Cardiac muscle cell (in vitro differentiated cells and primary cell): ENCODE measurements at regions not wholly inside any gene's neighbourhood (a gene's known extent, or its start where the extent isn't known, plus 50 kb on each side); places are given as distances from the start of the nearest gene placed in this dataset.

Experiments
- DNase-seq, 2 donors: peaks; one replicate each; pipeline versions ENCODE4 v3.0.0 to v3.0.0-alpha.2; 2010 to 2017; ENCODE audit warnings: low read depth in 1 of 2, low spot score in 1 of 2
- H3K27ac ChIP-seq: fragments of 200-600 bp; sonication (generic); 2 replicates; pipeline ENCODE4 v1.5.1; 2016
- H3K27me3 ChIP-seq: fragments of 200-600 bp; sonication (generic); 2 replicates; pipeline ENCODE4 v1.6.0; 2016; ENCODE audit warnings: control low read depth
- H3K36me3 ChIP-seq: fragments of 200-600 bp; sonication (generic); 2 replicates; pipeline ENCODE4 v1.5.1; 2016; ENCODE audit warnings: control low read depth
- H3K4me1 ChIP-seq: fragments of 200-600 bp; sonication (generic); 2 replicates; pipeline ENCODE4 v1.8.1; 2017; ENCODE audit warnings: low read depth, mild to moderate bottlenecking, mixed run types
- H3K4me3 ChIP-seq: fragments of 200-600 bp; sonication (generic); 2 replicates; pipeline ENCODE4 v1.5.1; 2016; ENCODE audit warnings: mild to moderate bottlenecking
- H3K9me3 ChIP-seq: fragments of 200-600 bp; sonication (generic); 2 replicates; pipeline ENCODE4 v1.5.1; 2017; ENCODE audit warnings: low read depth, mild to moderate bottlenecking, control low read depth
- CTCF ChIP-seq: IDR thresholded peaks from 2 replicates; pipeline ENCODE4 v1.5.1; 2012; ENCODE audit warnings: low read depth, mild to moderate bottlenecking, low read length

GRCh38 chr14:45486599-45486998 lies 233.6 kb upstream of the MIS18BP1 start:
- no peaks in the 10 kb centered on the region for H3K9me3 ChIP-seq

GRCh38 chr14:45467023-45467422 lies 214.0 kb upstream of the MIS18BP1 start:
- no peak overlapping the region for H3K4me3 ChIP-seq
- no peak overlapping the region for H3K27ac ChIP-seq
- H3K4me1 ChIP-seq = peaks cover 10% of the 10 kb centered on the region
- TF ChIP-seq CTCF = no peak
- DNase-seq = no peak
- H3K9me3 ChIP-seq = no peaks in the 10 kb centered on the region
- no peaks in the 10 kb centered on the region for H3K36me3 ChIP-seq
- no peaks in the 10 kb centered on the region for H3K27me3 ChIP-seq

More at GRCh38 chr14:45486599-45486998, 233.6 kb upstream of the MIS18BP1 start:
- Histone ChIP-seq H3K36me3 (no peaks in the 10 kb centered on the region), H3K4me3 (no peak overlapping the region), H3K4me1 (no peaks in the 10 kb centered on the region), H3K27me3 (no peaks in the 10 kb centered on the region), H3K27ac (no peak overlapping the region)
- no peak for DNase-seq
- TF ChIP-seq CTCF = no peak

GRCh38 chr14:45434221-45434620 lies 181.2 kb upstream of the MIS18BP1 start:
- Histone ChIP-seq H3K36me3 (no peaks in the 10 kb centered on the region), H3K4me1 (no peaks in the 10 kb centered on the region), H3K4me3 (no peak overlapping the region), H3K9me3 (no peaks in the 10 kb centered on the region), H3K27ac (no peak overlapping the region), H3K27me3 (no peaks in the 10 kb centered on the region)
- TF ChIP-seq CTCF = no peak
- DNase-seq = no peak

- peak; percentile 55 for TF ChIP-seq CTCF
- Histone ChIP-seq H3K27ac (no peak overlapping the region), H3K36me3 (no peaks in the 10 kb centered on the region), H3K4me1 (no peaks in the 10 kb centered on the region), H3K4me3 (no peak overlapping the region), H3K9me3 (no peaks in the 10 kb centered on the region), H3K27me3 (no peaks in the 10 kb centered on the region)
- DNase-seq = peak; percentile 47 to 67
Measured at GRCh38 chr14:45426685-45427282, 173.8 kb upstream of the MIS18BP1 start.

GRCh38 chr14:45406942-45407341 lies 153.9 kb upstream of the MIS18BP1 start:
- no peaks in the 10 kb centered on the region for H3K4me1 ChIP-seq
- no peak overlapping the region for H3K27ac ChIP-seq
- no peak for DNase-seq
- no peaks in the 10 kb centered on the region for H3K36me3 ChIP-seq
- no peak for TF ChIP-seq CTCF
- no peaks in the 10 kb centered on the region for H3K27me3 ChIP-seq
- no peak overlapping the region for H3K4me3 ChIP-seq
- no peaks in the 10 kb centered on the region for H3K9me3 ChIP-seq
